ENCODE measurements at regions not wholly inside any gene's neighbourhood (a gene's known extent, or its start where the extent isn't known, plus 50 kb on each side); places are given as distances from the start of the nearest gene placed in this dataset.
"Not testable (repeated sequence)": the region's sequence is repeated elsewhere in the genome, so short reads cannot be mapped to it uniquely, and the experiment has no call there.

GRCh38 chr17:33935822-33936221 is 319.3 kb upstream of the CCL2 start:
- FAIRE-seq: no peak

GRCh38 chr17:33936764-33937163 is 318.3 kb upstream of the CCL2 start:
- no peak for FAIRE-seq

More at GRCh38 chr17:33935822-33936221, 319.3 kb upstream of the CCL2 start:
- no peak for DNase-seq (ENCODE audit: low spot score)

GRCh38 chr17:33939959-33940358 is 315.1 kb upstream of the CCL2 start:
- FAIRE-seq (no peak), DNase-seq (ENCODE audit: low spot score) (no peak)

More at GRCh38 chr17:33936764-33937163, 318.3 kb upstream of the CCL2 start:
- no peak for DNase-seq (ENCODE audit: low spot score)

- DNase-seq (ENCODE audit: low spot score): no peak
- FAIRE-seq: no peak
These were observed 314.2 kb upstream of the CCL2 start for GRCh38 chr17:33940769-33941370.

- DNase-seq (ENCODE audit: low spot score): no peak
- no peak for FAIRE-seq
These were observed 313.3 kb upstream of the CCL2 start for GRCh38 chr17:33941744-33942143.

GRCh38 chr17:33942414-33942813 is 312.7 kb upstream of the CCL2 start:
- no peak for DNase-seq (ENCODE audit: low spot score)
- no peak for FAIRE-seq

GRCh38 chr17:33944412-33944811 is 310.7 kb upstream of the CCL2 start:
- DNase-seq (ENCODE audit: low spot score) (no peak), FAIRE-seq (no peak)

- FAIRE-seq (no peak), DNase-seq (ENCODE audit: low spot score) (no peak)
These were observed 310.3 kb upstream of the CCL2 start for GRCh38 chr17:33944826-33945225.

GRCh38 chr17:33945646-33946546 is 309.2 kb upstream of the CCL2 start:
- no peak for FAIRE-seq
- no peak for DNase-seq (ENCODE audit: low spot score)

GRCh38 chr17:33947762-33948161 is 307.3 kb upstream of the CCL2 start:
- DNase-seq (ENCODE audit: low spot score) (no peak), FAIRE-seq (no peak)

GRCh38 chr17:33948309-33948708 is 306.8 kb upstream of the CCL2 start:
- DNase-seq (ENCODE audit: low spot score) (no peak), FAIRE-seq (no peak)

- DNase-seq (ENCODE audit: low spot score): no peak
- no peak for FAIRE-seq
These were observed 306.0 kb upstream of the CCL2 start for GRCh38 chr17:33949100-33949499.

GRCh38 chr17:33950061-33950460 is 305.0 kb upstream of the CCL2 start:
- no peak for FAIRE-seq

GRCh38 chr17:33952425-33952824 is 302.7 kb upstream of the CCL2 start:
- FAIRE-seq (no peak), DNase-seq (ENCODE audit: low spot score) (no peak)

More at GRCh38 chr17:33950061-33950460, 305.0 kb upstream of the CCL2 start:
- DNase-seq (ENCODE audit: low spot score): no peak

- FAIRE-seq: no peak
These were observed 300.5 kb upstream of the CCL2 start for GRCh38 chr17:33954597-33954996.

GRCh38 chr17:33955461-33955860 is 299.6 kb upstream of the CCL2 start:
- DNase-seq (ENCODE audit: low spot score): no peak
- no peak for FAIRE-seq

More at GRCh38 chr17:33954597-33954996, 300.5 kb upstream of the CCL2 start:
- no peak for DNase-seq (ENCODE audit: low spot score)

GRCh38 chr17:33959098-33959497 is 296.0 kb upstream of the CCL2 start:
- DNase-seq (ENCODE audit: low spot score); FAIRE-seq: not testable (repeated sequence)

GRCh38 chr17:33962857-33963655 is 292.0 kb upstream of the CCL2 start:
- FAIRE-seq: no peak
- DNase-seq (ENCODE audit: low spot score): no peak

GRCh38 chr17:33964344-33964979 is 290.6 kb upstream of the CCL2 start:
- no peak for DNase-seq (ENCODE audit: low spot score)
- FAIRE-seq: no peak

GRCh38 chr17:33966410-33967059 is 288.6 kb upstream of the CCL2 start:
- DNase-seq (ENCODE audit: low spot score) (no peak), FAIRE-seq (no peak)

Measured in urothelium cell line (cell line).